ENCODE measurements at regions not wholly inside any gene's neighbourhood (a gene's known extent, or its start where the extent isn't known, plus 50 kb on each side); places are given as distances from the start of the nearest gene placed in this dataset.
"Not testable (repeated sequence)": the region's sequence is repeated elsewhere in the genome, so short reads cannot be mapped to it uniquely, and the experiment has no call there.

GRCh38 chr6:21941926-21942325 is 348.4 kb downstream of the SOX4 start:
- Mint-ChIP-seq H3K4me1 (ENCODE audit: low read depth) (no peaks in the 10 kb centered on the region), H3K27ac (no peak overlapping the region), H3K27me3 (no peaks in the 10 kb centered on the region), H3K4me3 (no peak overlapping the region), H3K9me3 (no peaks in the 10 kb centered on the region), H3K36me3 (ENCODE audit: low read depth) (no peaks in the 10 kb centered on the region)
- DNase-seq, result no peak

GRCh38 chr6:21942897-21943296 is 349.3 kb downstream of the SOX4 start:
- no peaks in the 10 kb centered on the region for H3K27me3 Mint-ChIP-seq
- DNase-seq, result no peak
- H3K36me3 Mint-ChIP-seq (ENCODE audit: low read depth), result no peaks in the 10 kb centered on the region
- H3K4me1 Mint-ChIP-seq (ENCODE audit: low read depth), result no peaks in the 10 kb centered on the region
- H3K4me3 Mint-ChIP-seq, result no peak overlapping the region
- no peak overlapping the region for H3K27ac Mint-ChIP-seq
- H3K9me3 Mint-ChIP-seq, result no peaks in the 10 kb centered on the region

- DNase-seq, result no peak
- H3K27ac Mint-ChIP-seq, result no peak overlapping the region
Measured at GRCh38 chr6:21946298-21946783, 350.5 kb downstream of the PRL start.

GRCh38 chr6:21947227-21947626 is 349.6 kb downstream of the PRL start:
- not testable (repeated sequence) for H3K9me3 Mint-ChIP-seq; H3K4me3 Mint-ChIP-seq; DNase-seq; H3K4me1 Mint-ChIP-seq (ENCODE audit: low read depth); H3K27ac Mint-ChIP-seq; H3K36me3 Mint-ChIP-seq (ENCODE audit: low read depth); H3K27me3 Mint-ChIP-seq

More at GRCh38 chr6:21946298-21946783, 350.5 kb downstream of the PRL start:
- no peaks in the 10 kb centered on the region for H3K36me3 Mint-ChIP-seq (ENCODE audit: low read depth)
- no peak overlapping the region for H3K4me3 Mint-ChIP-seq
- peaks cover 4% of the 10 kb centered on the region for H3K4me1 Mint-ChIP-seq (ENCODE audit: low read depth)
- H3K9me3 Mint-ChIP-seq, result no peaks in the 10 kb centered on the region
- no peaks in the 10 kb centered on the region for H3K27me3 Mint-ChIP-seq

DNA sequence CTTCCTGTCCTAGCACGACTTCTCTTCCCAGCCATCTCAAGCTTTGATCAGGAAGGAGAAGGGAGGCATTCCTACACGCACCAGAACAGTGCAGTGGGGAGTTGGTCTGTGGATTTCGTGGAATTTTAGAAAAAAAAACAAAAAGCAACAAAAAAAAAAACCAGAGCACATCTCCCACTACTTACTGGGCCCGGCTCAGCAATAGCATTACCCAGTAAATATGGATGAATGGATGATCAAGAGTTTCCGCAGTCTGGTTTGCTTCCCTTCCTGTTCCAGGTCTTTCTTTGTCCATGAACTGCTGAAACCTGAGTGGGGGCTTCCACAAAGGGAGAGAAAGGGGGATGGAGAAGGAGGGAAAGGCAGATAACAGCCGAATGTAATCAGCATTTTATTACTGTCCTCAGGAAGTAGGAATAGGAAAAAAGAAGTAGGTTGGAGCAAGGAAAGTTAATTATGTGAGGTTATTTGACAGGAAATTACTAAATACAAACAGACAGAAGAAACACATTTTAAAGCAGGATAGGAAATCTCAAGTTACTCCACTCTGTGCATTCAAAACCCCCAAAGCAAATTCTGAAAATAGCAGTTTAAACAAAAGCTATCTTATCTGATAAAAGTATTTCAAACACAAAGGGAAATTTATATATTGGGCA is 349.0 kb downstream of the PRL start:
- Mint-ChIP-seq H3K4me3 (no peak overlapping the region), H3K4me1 (ENCODE audit: low read depth) (peaks cover 8% of the 10 kb centered on the region), H3K27me3 (peaks cover 3% of the 10 kb centered on the region), H3K9me3 (no peaks in the 10 kb centered on the region), H3K27ac (no peak overlapping the region), H3K36me3 (ENCODE audit: low read depth) (no peaks in the 10 kb centered on the region)
- DNase-seq, result no peak

DNA sequence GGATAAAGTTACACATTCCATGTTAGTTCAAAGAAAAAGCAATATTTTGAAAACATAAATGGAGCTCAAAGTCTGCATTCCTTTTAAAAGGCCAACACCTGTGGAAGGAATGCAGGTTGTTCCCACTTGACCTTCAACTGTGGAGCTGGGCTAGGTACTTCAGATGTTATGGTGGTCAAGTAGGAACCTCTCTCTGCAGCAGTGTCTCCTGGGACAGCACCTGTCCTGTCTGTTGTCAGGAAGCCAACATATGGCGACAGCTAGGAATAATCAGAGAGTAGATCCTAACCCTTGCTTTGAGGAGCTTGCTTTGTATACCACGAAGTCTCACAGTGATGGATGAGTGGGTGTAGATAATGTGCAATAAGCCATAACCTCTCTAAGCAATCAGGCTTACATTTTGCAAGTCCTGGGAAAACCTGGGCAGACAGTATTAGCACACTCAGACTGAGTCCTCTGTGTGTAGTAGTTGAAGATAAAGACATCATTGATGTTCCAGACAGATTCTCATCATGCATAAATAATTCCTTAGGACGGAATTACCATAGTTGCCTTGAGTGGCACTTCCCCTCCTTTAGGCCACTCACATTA is 347.5 kb downstream of the PRL start:
- no peak for DNase-seq
- Mint-ChIP-seq H3K27ac (no peak overlapping the region), H3K36me3 (ENCODE audit: low read depth) (no peaks in the 10 kb centered on the region), H3K4me1 (ENCODE audit: low read depth) (peaks cover 10% of the 10 kb centered on the region), H3K9me3 (no peaks in the 10 kb centered on the region), H3K27me3 (peaks cover 3% of the 10 kb centered on the region), H3K4me3 (no peak overlapping the region)

GRCh38 chr6:21952367-21952766 is 344.5 kb downstream of the PRL start:
- Mint-ChIP-seq H3K36me3 (ENCODE audit: low read depth) (no peaks in the 10 kb centered on the region), H3K27ac (no peak overlapping the region), H3K4me3 (no peak overlapping the region), H3K27me3 (peaks cover 3% of the 10 kb centered on the region), H3K9me3 (no peaks in the 10 kb centered on the region), H3K4me1 (ENCODE audit: low read depth) (peaks cover 10% of the 10 kb centered on the region)
- DNase-seq, result no peak

- Mint-ChIP-seq H3K4me3 (no peak overlapping the region), H3K4me1 (ENCODE audit: low read depth) (peaks cover 10% of the 10 kb centered on the region), H3K27ac (no peak overlapping the region), H3K36me3 (ENCODE audit: low read depth) (no peaks in the 10 kb centered on the region), H3K27me3 (peaks cover 3% of the 10 kb centered on the region), H3K9me3 (no peaks in the 10 kb centered on the region)
- no peak for DNase-seq
Measured at GRCh38 chr6:21953831-21954801, 342.7 kb downstream of the PRL start.

GRCh38 chr6:21955053-21955595 is 341.7 kb downstream of the PRL start:
- Mint-ChIP-seq H3K4me3 (no peak overlapping the region), H3K9me3 (no peaks in the 10 kb centered on the region), H3K36me3 (ENCODE audit: low read depth) (no peaks in the 10 kb centered on the region), H3K4me1 (ENCODE audit: low read depth) (peaks cover 10% of the 10 kb centered on the region), H3K27me3 (peaks cover 3% of the 10 kb centered on the region), H3K27ac (no peak overlapping the region)
- DNase-seq, result no peak

DNA sequence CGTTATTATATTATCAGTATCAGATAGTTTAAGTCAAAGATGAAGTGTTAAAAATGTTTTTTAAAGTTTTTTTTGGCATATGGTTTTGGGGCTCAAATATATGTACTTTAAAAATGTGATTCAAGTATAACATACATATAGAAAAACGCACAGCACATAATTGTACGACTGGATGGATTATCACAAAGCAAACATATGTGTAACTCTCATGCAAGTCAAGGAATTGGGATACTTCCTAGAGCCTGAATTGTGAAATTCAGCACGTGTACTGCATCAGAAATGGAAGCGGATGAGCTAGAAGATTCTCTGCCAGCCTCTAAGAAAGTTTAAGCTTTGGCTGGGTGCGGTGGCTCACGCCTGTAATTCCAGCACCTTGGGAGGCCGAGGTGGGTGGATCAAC is 340.9 kb downstream of the PRL start:
- DNase-seq, result no peak
- Mint-ChIP-seq H3K4me3 (no peak overlapping the region), H3K27me3 (peaks cover 3% of the 10 kb centered on the region), H3K9me3 (no peaks in the 10 kb centered on the region), H3K36me3 (ENCODE audit: low read depth) (no peaks in the 10 kb centered on the region), H3K4me1 (ENCODE audit: low read depth) (peaks cover 9% of the 10 kb centered on the region), H3K27ac (no peak overlapping the region)

GRCh38 chr6:21958428-21958827 is 338.4 kb downstream of the PRL start:
- DNase-seq, result no peak
- Mint-ChIP-seq H3K4me3 (no peak overlapping the region), H3K9me3 (no peaks in the 10 kb centered on the region), H3K27me3 (no peaks in the 10 kb centered on the region), H3K27ac (no peak overlapping the region), H3K4me1 (ENCODE audit: low read depth) (peaks cover 2% of the 10 kb centered on the region), H3K36me3 (ENCODE audit: low read depth) (no peaks in the 10 kb centered on the region)

DNA sequence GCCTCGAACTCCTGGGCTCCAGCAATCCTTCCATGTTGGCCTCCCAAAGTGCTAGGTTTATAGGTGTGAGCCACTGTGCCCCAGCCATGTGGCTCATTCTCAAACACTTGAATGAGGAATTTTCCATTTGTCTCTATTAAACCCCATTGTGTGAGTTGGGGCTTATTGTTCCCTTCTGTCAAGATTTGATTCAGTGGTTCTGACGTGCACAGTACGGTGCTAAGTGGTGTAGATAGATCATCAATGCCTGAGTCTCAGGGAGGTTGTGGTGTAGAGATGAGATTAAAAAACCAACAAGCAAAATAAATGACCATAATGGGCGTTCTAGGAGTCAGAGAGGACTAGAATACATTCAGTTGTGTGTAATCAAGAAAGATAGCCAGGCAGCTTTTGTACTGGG is 335.6 kb downstream of the PRL start:
- no peaks in the 10 kb centered on the region for H3K27me3 Mint-ChIP-seq
- H3K36me3 Mint-ChIP-seq (ENCODE audit: low read depth), result no peaks in the 10 kb centered on the region
- H3K4me1 Mint-ChIP-seq (ENCODE audit: low read depth), result peaks cover 4% of the 10 kb centered on the region
- no peak overlapping the region for H3K4me3 Mint-ChIP-seq
- no peak overlapping the region for H3K27ac Mint-ChIP-seq
- DNase-seq, result no peak
- no peaks in the 10 kb centered on the region for H3K9me3 Mint-ChIP-seq

DNA sequence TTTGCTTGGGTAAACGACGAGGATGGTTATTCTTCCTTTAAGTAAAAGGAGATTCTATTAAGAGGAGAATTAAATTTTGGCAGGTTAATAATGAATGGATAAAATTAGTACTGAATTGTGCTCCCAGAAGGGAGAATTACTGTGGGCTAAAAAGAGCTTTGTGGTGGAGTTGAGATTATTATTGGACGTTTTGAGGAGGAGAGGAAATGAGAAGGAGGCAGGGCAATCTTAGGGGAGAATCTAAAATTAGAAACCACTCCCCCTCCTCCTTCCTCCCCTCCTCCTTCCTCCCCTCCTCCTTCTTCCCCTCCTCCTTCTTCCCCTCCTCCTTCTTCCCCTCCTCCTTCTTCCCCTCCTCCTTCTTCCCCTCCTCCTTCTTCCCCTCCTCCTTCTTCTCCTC is 331.8 kb downstream of the PRL start:
- peaks cover 4% of the 10 kb centered on the region for H3K4me1 Mint-ChIP-seq (ENCODE audit: low read depth)
- no peak for DNase-seq
- H3K4me3 Mint-ChIP-seq, result no peak overlapping the region
- no peak overlapping the region for H3K27ac Mint-ChIP-seq
- H3K9me3 Mint-ChIP-seq, result no peaks in the 10 kb centered on the region
- H3K36me3 Mint-ChIP-seq (ENCODE audit: low read depth), result no peaks in the 10 kb centered on the region
- no peaks in the 10 kb centered on the region for H3K27me3 Mint-ChIP-seq

GRCh38 chr6:21965953-21966539 is 330.8 kb downstream of the PRL start:
- no peaks in the 10 kb centered on the region for H3K36me3 Mint-ChIP-seq (ENCODE audit: low read depth)
- H3K27ac Mint-ChIP-seq, result no peak overlapping the region
- no peak for DNase-seq
- H3K4me1 Mint-ChIP-seq (ENCODE audit: low read depth), result peaks cover 4% of the 10 kb centered on the region
- no peak overlapping the region for H3K4me3 Mint-ChIP-seq
- H3K9me3 Mint-ChIP-seq, result no peaks in the 10 kb centered on the region
- H3K27me3 Mint-ChIP-seq, result no peaks in the 10 kb centered on the region
